ENCODE measurements at regions not wholly inside any gene's neighbourhood (a gene's known extent, or its start where the extent isn't known, plus 50 kb on each side); places are given as distances from the start of the nearest gene placed in this dataset.

DNA sequence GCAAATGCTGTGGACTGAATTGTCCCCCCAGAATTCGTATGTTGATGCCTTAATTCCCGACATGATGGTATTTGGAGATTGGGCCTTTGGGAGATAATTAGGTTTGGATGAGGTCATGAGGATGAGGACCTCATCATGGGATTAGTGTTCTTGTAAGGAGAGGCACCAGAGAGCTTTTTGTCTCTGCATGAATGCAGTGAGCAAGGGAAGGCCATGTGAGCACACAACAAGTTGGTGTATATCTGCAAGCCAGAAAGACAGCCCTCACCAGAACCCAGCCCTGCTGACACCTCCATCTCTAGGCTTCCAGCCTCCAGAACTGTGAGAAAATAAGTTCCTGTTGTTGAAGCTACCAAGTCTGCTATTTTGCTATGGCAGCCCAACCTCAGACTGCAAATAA is 51.9 kb upstream of the SMCO2 start:
- H3K27me3 ChIP-seq (ENCODE audit: insufficient read depth) = no peaks in the 10 kb centered on the region
- WGBS (ENCODE audit: low lambda C conversion rate) = 86% methylated on average over 2 of the region's 2 CpGs
- H3K4me1 ChIP-seq (ENCODE audit: control insufficient read depth in 1 of 2, insufficient read depth in 2 of 2, low read depth in 1 of 2, low read length in 1 of 2) = peaks cover 0 to 3% of the 10 kb centered on the region in 2 experiments; a peak in 2 of 4 replicates
- POLR2A ChIA-PET = no interaction called here
- H3K9ac ChIP-seq = no peak overlapping the region
- H3K36me3 ChIP-seq (replicated peaks in 1 of 2; ENCODE audit: control insufficient read depth in 1 of 2, insufficient read depth in 2 of 2, low read length in 1 of 2) = peaks cover 0 to 12% of the 10 kb centered on the region in 2 experiments
- DNase-seq = no peak
- H3K79me2 ChIP-seq (ENCODE audit: insufficient read depth) = no peaks in the 10 kb centered on the region
- CTCF ChIA-PET = interaction anchor here (2.9 kb wide), 1 partner anchor 10 kb away, joined by 15 read pairs; no protein-coding TSS in a partner anchor
- H3K4me2 ChIP-seq = no peak overlapping the region
- TF ChIP-seq, protein P1, sequence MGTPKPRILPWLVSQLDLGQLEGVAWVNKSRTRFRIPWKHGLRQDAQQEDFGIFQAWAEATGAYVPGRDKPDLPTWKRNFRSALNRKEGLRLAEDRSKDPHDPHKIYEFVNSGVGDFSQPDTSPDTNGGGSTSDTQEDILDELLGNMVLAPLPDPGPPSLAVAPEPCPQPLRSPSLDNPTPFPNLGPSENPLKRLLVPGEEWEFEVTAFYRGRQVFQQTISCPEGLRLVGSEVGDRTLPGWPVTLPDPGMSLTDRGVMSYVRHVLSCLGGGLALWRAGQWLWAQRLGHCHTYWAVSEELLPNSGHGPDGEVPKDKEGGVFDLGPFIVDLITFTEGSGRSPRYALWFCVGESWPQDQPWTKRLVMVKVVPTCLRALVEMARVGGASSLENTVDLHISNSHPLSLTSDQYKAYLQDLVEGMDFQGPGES (IDR thresholded peaks at IDR 0.05; ENCODE audit: low read depth, low read length) = no peak
- TF ChIP-seq MAX (IDR thresholded peaks at IDR 0.05; ENCODE audit: low read depth) (no peak), SMC3 (IDR thresholded peaks at IDR 0.05; ENCODE audit: low read depth, low read length) (no peak), MXI1 (IDR thresholded peaks at IDR 0.05; ENCODE audit: low read depth, low read length) (no peak), ZBTB33 (IDR thresholded peaks at IDR 0.05; ENCODE audit: borderline replicate concordance, low read depth) (no peak), FOXM1 (IDR thresholded peaks at IDR 0.05; ENCODE audit: low read depth) (no peak), CHD2 (IDR thresholded peaks at IDR 0.05; ENCODE audit: low read length, partially characterized antibody) (no peak), TAF1 (IDR thresholded peaks at IDR 0.05; ENCODE audit: borderline replicate concordance, low read depth, low read length) (no peak), RFX5 (IDR thresholded peaks at IDR 0.05; ENCODE audit: low read length) (no peak), NRF1 (IDR thresholded peaks at IDR 0.05; ENCODE audit: low read depth, low read length) (no peak), GABPA (IDR thresholded peaks at IDR 0.05; ENCODE audit: low read depth) (no peak), FOSL2 (IDR thresholded peaks at IDR 0.05; ENCODE audit: borderline replicate concordance, low read depth) (no peak), FOXJ3 (CRISPR knock-in tag; IDR thresholded peaks at IDR 0.05) (no peak), JUND (IDR thresholded peaks at IDR 0.05) (no peak), YY1 (IDR thresholded peaks at IDR 0.05; ENCODE audit: low read depth) (no peak)
- TF ChIP-seq, protein P2, sequence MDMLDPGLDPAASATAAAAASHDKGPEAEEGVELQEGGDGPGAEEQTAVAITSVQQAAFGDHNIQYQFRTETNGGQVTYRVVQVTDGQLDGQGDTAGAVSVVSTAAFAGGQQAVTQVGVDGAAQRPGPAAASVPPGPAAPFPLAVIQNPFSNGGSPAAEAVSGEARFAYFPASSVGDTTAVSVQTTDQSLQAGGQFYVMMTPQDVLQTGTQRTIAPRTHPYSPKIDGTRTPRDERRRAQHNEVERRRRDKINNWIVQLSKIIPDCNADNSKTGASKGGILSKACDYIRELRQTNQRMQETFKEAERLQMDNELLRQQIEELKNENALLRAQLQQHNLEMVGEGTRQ (IDR thresholded peaks at IDR 0.05; ENCODE audit: borderline replicate concordance, low read depth, low read length) = no peak
- H2AFZ ChIP-seq (ENCODE audit: low read depth) = no peak overlapping the region
- no peak overlapping the region for H3K27ac ChIP-seq (ENCODE audit: low read depth in 2 of 2, low read length in 1 of 2)
- no peaks in the 10 kb centered on the region for H4K20me1 ChIP-seq (ENCODE audit: insufficient read depth)
- no peak overlapping the region for H3K4me3 ChIP-seq (ENCODE audit: low read depth in 2 of 2, low read length in 1 of 2)
- no peaks in the 10 kb centered on the region for H3K9me3 ChIP-seq
- H3F3A ChIP-seq (replicated peaks; ENCODE audit: insufficient read depth) = no peaks in the 10 kb centered on the region
- no peaks in the 10 kb centered on the region for H3K9me2 ChIP-seq

Data from SK-N-SH (cell line).